HFF-Myc (cell line): ENCODE measurements at regions not wholly inside any gene's neighbourhood (a gene's known extent, or its start where the extent isn't known, plus 50 kb on each side); places are given as distances from the start of the nearest gene placed in this dataset.

Source experiments
- DNase-seq: peaks from one replicate; pipeline ENCODE4 v3.0.0-alpha.2; 2011; ENCODE audit warnings: low read depth; ENCODE audit errors: extremely low read depth
- H3K4me3 ChIP-seq: replicated peaks from 2 replicates; pipeline ENCODE4 v1.5.1; 2011; ENCODE audit warnings: low read depth, mild to moderate bottlenecking, control low read depth, low read length
- CTCF ChIP-seq: IDR thresholded peaks from 2 replicates; pipeline ENCODE4 v1.5.1; 2012; ENCODE audit warnings: mild to moderate bottlenecking, low read depth, low read length, control low read depth; ENCODE audit errors: missing control alignments

- no peak for DNase-seq
- H3K4me3 ChIP-seq, result no peak overlapping the region
- TF ChIP-seq CTCF, result no peak
These were observed 900.7 kb downstream of the JRKL start for GRCh38 chr11:97290464-97291041.

GRCh38 chr11:97296301-97296700, 906.5 kb downstream of the JRKL start:
- no peak for TF ChIP-seq CTCF
- no peak overlapping the region for H3K4me3 ChIP-seq

GRCh38 chr11:97309291-97309690, 919.5 kb downstream of the JRKL start:
- no peak for TF ChIP-seq CTCF
- DNase-seq, result no peak
- no peak overlapping the region for H3K4me3 ChIP-seq

More at GRCh38 chr11:97296301-97296700, 906.5 kb downstream of the JRKL start:
- DNase-seq, result no peak

GRCh38 chr11:97325693-97326092, 935.9 kb downstream of the JRKL start:
- H3K4me3 ChIP-seq, result no peak overlapping the region
- no peak for TF ChIP-seq CTCF
- DNase-seq, result no peak

- H3K4me3 ChIP-seq, result no peak overlapping the region
- TF ChIP-seq CTCF, result no peak
- no peak for DNase-seq
These were observed 942.5 kb downstream of the JRKL start for GRCh38 chr11:97332271-97332670.

GRCh38 chr11:97336064-97336463, 946.3 kb downstream of the JRKL start:
- DNase-seq, result no peak
- no peak for TF ChIP-seq CTCF
- no peak overlapping the region for H3K4me3 ChIP-seq

- no peak for TF ChIP-seq CTCF
- no peak overlapping the region for H3K4me3 ChIP-seq
These were observed 955.2 kb downstream of the JRKL start for GRCh38 chr11:97345032-97345431.

More at GRCh38 chr11:97345032-97345431, 955.2 kb downstream of the JRKL start:
- no peak for DNase-seq
